Astrocyte (in vitro differentiated cells and primary cell): ENCODE measurements at regions not wholly inside any gene's neighbourhood (a gene's known extent, or its start where the extent isn't known, plus 50 kb on each side); places are given as distances from the start of the nearest gene placed in this dataset.
"Not testable (repeated sequence)": the region's sequence is repeated elsewhere in the genome, so short reads cannot be mapped to it uniquely, and the experiment has no call there.

Experiments used
- DNase-seq: peaks from one replicate; pipeline ENCODE4 v3.0.0-alpha.2; 2010; ENCODE audit warnings: low read depth
- FAIRE-seq: peaks from 2 replicates; lab custom pipeline; 2011; peaks lifted over from hg19 to GRCh38; lab: Jason Lieb, UNC
- H2AFZ ChIP-seq: 2 replicates; pipeline ENCODE4 v1.6.0; 2012; ENCODE audit warnings: low read depth, low read length, inconsistent platforms
- H3K27ac ChIP-seq: 2 replicates; pipeline ENCODE4 v1.5.1; 2011; ENCODE audit warnings: low read depth, low read length, inconsistent platforms
- H3K27me3 ChIP-seq: 2 replicates; pipeline ENCODE4 v1.6.0; 2011; ENCODE audit warnings: low read length, inconsistent platforms; ENCODE audit not compliant: insufficient read depth
- H3K36me3 ChIP-seq: 2 replicates; pipeline ENCODE4 v1.5.1; 2011; ENCODE audit warnings: low read length, inconsistent platforms; ENCODE audit not compliant: insufficient read depth
- H3K4me1 ChIP-seq: 2 replicates; pipeline ENCODE4 v1.5.1; 2011; ENCODE audit warnings: low read length, inconsistent platforms; ENCODE audit not compliant: insufficient read depth
- H3K4me2 ChIP-seq: 2 replicates; pipeline ENCODE4 v1.6.0; 2012; ENCODE audit warnings: low read length, inconsistent platforms
- H3K4me3 ChIP-seq: 2 replicates; pipeline ENCODE4 v1.5.1; 2011; ENCODE audit warnings: low read depth, mild to moderate bottlenecking, low read length, inconsistent platforms; ENCODE audit not compliant: insufficient read depth
- H3K79me2 ChIP-seq: 2 replicates; pipeline ENCODE4 v1.6.0; 2012; ENCODE audit warnings: mild to moderate bottlenecking, low read length, inconsistent platforms; ENCODE audit not compliant: insufficient read depth
- H3K9ac ChIP-seq: 2 replicates; pipeline ENCODE4 v1.6.0; 2012; ENCODE audit warnings: mild to moderate bottlenecking, low read length, inconsistent platforms
- H3K9me3 ChIP-seq: 2 replicates; pipeline ENCODE4 v1.5.1; 2012; ENCODE audit warnings: low read depth, mild to moderate bottlenecking, low read length, inconsistent platforms; ENCODE audit not compliant: insufficient read depth
- H4K20me1 ChIP-seq: 2 replicates; pipeline ENCODE4 v1.6.0; 2012; ENCODE audit warnings: low read length, inconsistent platforms; ENCODE audit not compliant: insufficient read depth
- H3K27ac Mint-ChIP-seq: one replicate; pipeline ENCODE4 v1.8.0; 2021; ENCODE audit warnings: mild to moderate bottlenecking, mixed read lengths; ENCODE audit not compliant: unreplicated experiment
- H3K27me3 Mint-ChIP-seq: one replicate; pipeline ENCODE4 v1.8.0; 2021; ENCODE audit warnings: low read depth, mixed read lengths; ENCODE audit not compliant: unreplicated experiment
- H3K36me3 Mint-ChIP-seq: one replicate; pipeline ENCODE4 v1.8.0; 2021; ENCODE audit warnings: low read depth, mixed read lengths; ENCODE audit not compliant: unreplicated experiment
- H3K4me1 Mint-ChIP-seq: one replicate; pipeline ENCODE4 v1.8.0; 2021; ENCODE audit warnings: low read depth, mixed read lengths; ENCODE audit not compliant: unreplicated experiment
- H3K4me3 Mint-ChIP-seq: one replicate; pipeline ENCODE4 v1.8.0; 2021; ENCODE audit warnings: mild to moderate bottlenecking, moderate library complexity, mixed read lengths; ENCODE audit not compliant: unreplicated experiment
- H3K9me3 Mint-ChIP-seq: one replicate; pipeline ENCODE4 v1.8.0; 2021; ENCODE audit warnings: mild to moderate bottlenecking, mixed read lengths; ENCODE audit not compliant: unreplicated experiment
- CTCF ChIP-seq: IDR thresholded peaks from 2 replicates; pipeline ENCODE4 v1.5.1; 2011; ENCODE audit warnings: low read depth, mild to moderate bottlenecking, inconsistent platforms, low read length, moderate library complexity; ENCODE audit not compliant: insufficient read depth
- EZH2 ChIP-seq: IDR thresholded peaks from 2 replicates; pipeline ENCODE4 v1.6.1; 2012; ENCODE audit warnings: mild to moderate bottlenecking, low read length, inconsistent platforms; ENCODE audit not compliant: insufficient read depth

GRCh38 chr16:46466239-46466638 lies 154.9 kb downstream of the SHCBP1 start:
- Histone ChIP-seq H3K79me2 (no peaks in the 10 kb centered on the region), H3K27ac (no peak overlapping the region), H3K36me3 (no peaks in the 10 kb centered on the region), H3K4me2 (no peak overlapping the region), H2AFZ (no peak overlapping the region), H3K4me1 (no peaks in the 10 kb centered on the region), H3K27me3 (no peaks in the 10 kb centered on the region), H3K9me3 (peaks cover 8% of the 10 kb centered on the region), H4K20me1 (no peaks in the 10 kb centered on the region), H3K4me3 (no peak overlapping the region), H3K9ac (no peak overlapping the region)
- TF ChIP-seq EZH2 (no peak), CTCF (no peak)
- H3K9me3 Mint-ChIP-seq, result peaks cover 20% of the 10 kb centered on the region
- no peaks in the 10 kb centered on the region for H3K4me1 Mint-ChIP-seq
- H3K4me3 Mint-ChIP-seq, result no peak overlapping the region
- no peak overlapping the region for H3K27ac Mint-ChIP-seq
- H3K27me3 Mint-ChIP-seq, result no peaks in the 10 kb centered on the region
- no peak for DNase-seq
- no peaks in the 10 kb centered on the region for H3K36me3 Mint-ChIP-seq
- no peak for FAIRE-seq

GRCh38 chr16:46454801-46455200 lies 166.4 kb downstream of the SHCBP1 start:
- not testable (repeated sequence) for H3K4me3 ChIP-seq, H3K9me3 ChIP-seq, H3K27ac Mint-ChIP-seq, H4K20me1 ChIP-seq, H3K79me2 ChIP-seq, H3K36me3 ChIP-seq, H3K4me3 Mint-ChIP-seq, H3K4me1 ChIP-seq, H2AFZ ChIP-seq, H3K9ac ChIP-seq, H3K36me3 Mint-ChIP-seq, H3K9me3 Mint-ChIP-seq, DNase-seq, H3K4me1 Mint-ChIP-seq, H3K27me3 Mint-ChIP-seq, H3K4me2 ChIP-seq, FAIRE-seq, H3K27ac ChIP-seq, H3K27me3 ChIP-seq

- Histone ChIP-seq H3K4me2 (no peak overlapping the region), H3K27me3 (no peaks in the 10 kb centered on the region), H3K27ac (no peak overlapping the region), H3K4me1 (no peaks in the 10 kb centered on the region), H3K4me3 (no peak overlapping the region), H4K20me1 (no peaks in the 10 kb centered on the region), H3K9ac (no peak overlapping the region), H3K9me3 (no peaks in the 10 kb centered on the region), H2AFZ (no peak overlapping the region), H3K36me3 (no peaks in the 10 kb centered on the region), H3K79me2 (no peaks in the 10 kb centered on the region)
- FAIRE-seq, result no peak
- H3K4me3 Mint-ChIP-seq, result no peak overlapping the region
- TF ChIP-seq CTCF (no peak), EZH2 (no peak)
- no peak overlapping the region for H3K27ac Mint-ChIP-seq
- H3K36me3 Mint-ChIP-seq, result no peaks in the 10 kb centered on the region
- peaks cover 3% of the 10 kb centered on the region for H3K9me3 Mint-ChIP-seq
- no peaks in the 10 kb centered on the region for H3K27me3 Mint-ChIP-seq
- H3K4me1 Mint-ChIP-seq, result no peaks in the 10 kb centered on the region
- DNase-seq, result no peak
Measured at GRCh38 chr16:46428108-46429061, 192.8 kb downstream of the SHCBP1 start.
